ENCODE measurements at regions not wholly inside any gene's neighbourhood (a gene's known extent, or its start where the extent isn't known, plus 50 kb on each side); places are given as distances from the start of the nearest gene placed in this dataset.

GRCh38 chr1:87958201-87958600 is 629.5 kb downstream of the LMO4 start:
- Histone ChIP-seq H4K8ac (ENCODE audit: low read depth, low read length) (no peak overlapping the region), H3K4ac (ENCODE audit: low read length) (no peak overlapping the region), H2BK120ac (ENCODE audit: low read depth, low read length) (no peak overlapping the region), H2BK15ac (ENCODE audit: low read length) (no peak overlapping the region), H4K91ac (ENCODE audit: low read depth, low read length, poor library complexity) (no peak overlapping the region), H3K27ac (replicated peaks; ENCODE audit: low read length) (no peak overlapping the region), H3K18ac (ENCODE audit: low read length) (peak overlapping the region; percentile 36), H3K4me3 (ENCODE audit: low read length in 2 of 2) (no peak overlapping the region), H3K4me1 (ENCODE audit: control insufficient read depth in 2 of 2, insufficient read depth in 1 of 2, low read depth in 1 of 2, low read length in 2 of 2) (no peaks in the 10 kb centered on the region), H2AFZ (ENCODE audit: low read length) (no peak overlapping the region), H3K27me3 (ENCODE audit: control insufficient read depth in 3 of 3, insufficient read depth in 3 of 3, low read depth in 1 of 3, low read length in 3 of 3) (no peaks in the 10 kb centered on the region), H2BK12ac (ENCODE audit: low read length) (no peak overlapping the region), H3K36me3 (replicated peaks in 1 of 2; ENCODE audit: control insufficient read depth in 2 of 2, insufficient read depth in 2 of 2, low read length in 2 of 2) (no peaks in the 10 kb centered on the region), H3K23ac (ENCODE audit: low read depth, low read length, poor library complexity) (no peak overlapping the region), H2AK5ac (ENCODE audit: low read depth, low read length) (no peak overlapping the region), H3K4me2 (ENCODE audit: insufficient read depth, low read length, poor library complexity, severe bottlenecking) (no peak overlapping the region), H3K14ac (ENCODE audit: low read length) (no peak overlapping the region), H3K9me3 (replicated peaks in 1 of 2; ENCODE audit: control insufficient read depth in 2 of 2, insufficient read depth in 1 of 2, low read depth in 1 of 2, low read length in 2 of 2) (peaks cover 0 to 2% of the 10 kb centered on the region in 2 donors), H3K79me1 (ENCODE audit: low read depth, low read length) (no peaks in the 10 kb centered on the region), H2BK5ac (ENCODE audit: low read length) (no peak overlapping the region), H3K9ac (ENCODE audit: low read depth, low read length, poor library complexity) (no peak overlapping the region)
- no peak for DNase-seq (ENCODE audit: low spot score)
- WGBS, 2 donors (ENCODE audit: extremely low coverage in 2 of 2, insufficient read length in 2 of 2, insufficient replicate concordance in 1 of 2): no CpG with 5 or more reads among the region's 4 CpGs

- Histone ChIP-seq H2AK5ac (ENCODE audit: low read depth, low read length) (no peak overlapping the region), H3K4me2 (ENCODE audit: insufficient read depth, low read length, poor library complexity, severe bottlenecking) (no peak overlapping the region), H3K9ac (ENCODE audit: low read depth, low read length, poor library complexity) (no peak overlapping the region), H3K27me3 (ENCODE audit: control insufficient read depth in 3 of 3, insufficient read depth in 3 of 3, low read depth in 1 of 3, low read length in 3 of 3) (no peaks in the 10 kb centered on the region), H3K9me3 (replicated peaks in 1 of 2; ENCODE audit: control insufficient read depth in 2 of 2, insufficient read depth in 1 of 2, low read depth in 1 of 2, low read length in 2 of 2) (peaks cover 0 to 2% of the 10 kb centered on the region in 2 donors), H2BK120ac (ENCODE audit: low read depth, low read length) (no peak overlapping the region), H4K91ac (ENCODE audit: low read depth, low read length, poor library complexity) (no peak overlapping the region), H2AFZ (ENCODE audit: low read length) (no peak overlapping the region), H3K18ac (ENCODE audit: low read length) (no peak overlapping the region), H2BK5ac (ENCODE audit: low read length) (no peak overlapping the region), H3K14ac (ENCODE audit: low read length) (no peak overlapping the region), H3K4me3 (ENCODE audit: low read length in 2 of 2) (no peak overlapping the region), H3K36me3 (replicated peaks in 1 of 2; ENCODE audit: control insufficient read depth in 2 of 2, insufficient read depth in 2 of 2, low read length in 2 of 2) (no peaks in the 10 kb centered on the region), H2BK12ac (ENCODE audit: low read length) (no peak overlapping the region), H2BK15ac (ENCODE audit: low read length) (no peak overlapping the region), H3K4ac (ENCODE audit: low read length) (no peak overlapping the region), H4K8ac (ENCODE audit: low read depth, low read length) (no peak overlapping the region), H3K23ac (ENCODE audit: low read depth, low read length, poor library complexity) (no peak overlapping the region), H3K79me1 (ENCODE audit: low read depth, low read length) (no peaks in the 10 kb centered on the region), H3K27ac (replicated peaks; ENCODE audit: low read length) (no peak overlapping the region), H3K4me1 (ENCODE audit: control insufficient read depth in 2 of 2, insufficient read depth in 1 of 2, low read depth in 1 of 2, low read length in 2 of 2) (no peaks in the 10 kb centered on the region)
- WGBS, 2 donors (ENCODE audit: extremely low coverage in 2 of 2, insufficient read length in 2 of 2, insufficient replicate concordance in 1 of 2): no CpG with 5 or more reads among the region's 1 CpG
- DNase-seq (ENCODE audit: low spot score): no peak
These were observed 630.0 kb downstream of the LMO4 start for GRCh38 chr1:87958716-87959115.

GRCh38 chr1:87959236-87959635 is 630.6 kb downstream of the LMO4 start:
- H2AK5ac ChIP-seq (ENCODE audit: low read depth, low read length): no peak overlapping the region
- no peak overlapping the region for H2BK15ac ChIP-seq (ENCODE audit: low read length)
- no peak overlapping the region for H3K9ac ChIP-seq (ENCODE audit: low read depth, low read length, poor library complexity)
- peaks cover 0 to 2% of the 10 kb centered on the region in 2 donors for H3K9me3 ChIP-seq (replicated peaks in 1 of 2; ENCODE audit: control insufficient read depth in 2 of 2, insufficient read depth in 1 of 2, low read depth in 1 of 2, low read length in 2 of 2)
- H3K18ac ChIP-seq (ENCODE audit: low read length): no peak overlapping the region
- no peak overlapping the region for H3K27ac ChIP-seq (replicated peaks; ENCODE audit: low read length)
- H2BK120ac ChIP-seq (ENCODE audit: low read depth, low read length): no peak overlapping the region
- H3K4ac ChIP-seq (ENCODE audit: low read length): no peak overlapping the region
- H3K79me1 ChIP-seq (ENCODE audit: low read depth, low read length): no peaks in the 10 kb centered on the region
- H4K8ac ChIP-seq (ENCODE audit: low read depth, low read length): no peak overlapping the region
- H2BK5ac ChIP-seq (ENCODE audit: low read length): no peak overlapping the region
- no peak overlapping the region for H2AFZ ChIP-seq (ENCODE audit: low read length)
- H3K14ac ChIP-seq (ENCODE audit: low read length): no peak overlapping the region
- no peak overlapping the region for H3K4me3 ChIP-seq (ENCODE audit: low read length in 2 of 2)
- no peaks in the 10 kb centered on the region for H3K4me1 ChIP-seq (ENCODE audit: control insufficient read depth in 2 of 2, insufficient read depth in 1 of 2, low read depth in 1 of 2, low read length in 2 of 2)
- no peak overlapping the region for H3K23ac ChIP-seq (ENCODE audit: low read depth, low read length, poor library complexity)
- H3K27me3 ChIP-seq (ENCODE audit: control insufficient read depth in 3 of 3, insufficient read depth in 3 of 3, low read depth in 1 of 3, low read length in 3 of 3): no peaks in the 10 kb centered on the region
- no peak overlapping the region for H3K4me2 ChIP-seq (ENCODE audit: insufficient read depth, low read length, poor library complexity, severe bottlenecking)
- H2BK12ac ChIP-seq (ENCODE audit: low read length): no peak overlapping the region
- no peak overlapping the region for H4K91ac ChIP-seq (ENCODE audit: low read depth, low read length, poor library complexity)
- no peaks in the 10 kb centered on the region for H3K36me3 ChIP-seq (replicated peaks in 1 of 2; ENCODE audit: control insufficient read depth in 2 of 2, insufficient read depth in 2 of 2, low read length in 2 of 2)
- DNase-seq (ENCODE audit: low spot score): no peak
- WGBS, 2 donors (ENCODE audit: extremely low coverage in 2 of 2, insufficient read length in 2 of 2, insufficient replicate concordance in 1 of 2): no CpG with 5 or more reads among the region's 4 CpGs

GRCh38 chr1:87961992-87962391 is 633.3 kb downstream of the LMO4 start:
- H3K23ac ChIP-seq (ENCODE audit: low read depth, low read length, poor library complexity): no peak overlapping the region
- no peak overlapping the region for H2BK120ac ChIP-seq (ENCODE audit: low read depth, low read length)
- no peak overlapping the region for H2BK5ac ChIP-seq (ENCODE audit: low read length)
- H3K4me1 ChIP-seq (ENCODE audit: control insufficient read depth in 2 of 2, insufficient read depth in 1 of 2, low read depth in 1 of 2, low read length in 2 of 2): no peaks in the 10 kb centered on the region
- no peak for DNase-seq (ENCODE audit: low spot score)
- no peaks in the 10 kb centered on the region for H3K36me3 ChIP-seq (replicated peaks in 1 of 2; ENCODE audit: control insufficient read depth in 2 of 2, insufficient read depth in 2 of 2, low read length in 2 of 2)
- no peak overlapping the region for H3K4me3 ChIP-seq (ENCODE audit: low read length in 2 of 2)
- no peak overlapping the region for H2BK15ac ChIP-seq (ENCODE audit: low read length)
- no peaks in the 10 kb centered on the region for H3K27me3 ChIP-seq (ENCODE audit: control insufficient read depth in 3 of 3, insufficient read depth in 3 of 3, low read depth in 1 of 3, low read length in 3 of 3)
- H3K4me2 ChIP-seq (ENCODE audit: insufficient read depth, low read length, poor library complexity, severe bottlenecking): no peak overlapping the region
- no peak overlapping the region for H4K8ac ChIP-seq (ENCODE audit: low read depth, low read length)
- no peak overlapping the region for H3K14ac ChIP-seq (ENCODE audit: low read length)
- peaks cover 0 to 2% of the 10 kb centered on the region in 2 donors for H3K9me3 ChIP-seq (replicated peaks in 1 of 2; ENCODE audit: control insufficient read depth in 2 of 2, insufficient read depth in 1 of 2, low read depth in 1 of 2, low read length in 2 of 2)
- H3K9ac ChIP-seq (ENCODE audit: low read depth, low read length, poor library complexity): no peak overlapping the region
- no peak overlapping the region for H2AK5ac ChIP-seq (ENCODE audit: low read depth, low read length)
- no peak overlapping the region for H4K91ac ChIP-seq (ENCODE audit: low read depth, low read length, poor library complexity)
- no peak overlapping the region for H2BK12ac ChIP-seq (ENCODE audit: low read length)
- H3K18ac ChIP-seq (ENCODE audit: low read length): no peak overlapping the region
- H2AFZ ChIP-seq (ENCODE audit: low read length): no peak overlapping the region
- H3K79me1 ChIP-seq (ENCODE audit: low read depth, low read length): no peaks in the 10 kb centered on the region
- no peak overlapping the region for H3K4ac ChIP-seq (ENCODE audit: low read length)
- H3K27ac ChIP-seq (replicated peaks; ENCODE audit: low read length): no peak overlapping the region
